ENCODE measurements at regions not wholly inside any gene's neighbourhood (a gene's known extent, or its start where the extent isn't known, plus 50 kb on each side); places are given as distances from the start of the nearest gene placed in this dataset.

DNA sequence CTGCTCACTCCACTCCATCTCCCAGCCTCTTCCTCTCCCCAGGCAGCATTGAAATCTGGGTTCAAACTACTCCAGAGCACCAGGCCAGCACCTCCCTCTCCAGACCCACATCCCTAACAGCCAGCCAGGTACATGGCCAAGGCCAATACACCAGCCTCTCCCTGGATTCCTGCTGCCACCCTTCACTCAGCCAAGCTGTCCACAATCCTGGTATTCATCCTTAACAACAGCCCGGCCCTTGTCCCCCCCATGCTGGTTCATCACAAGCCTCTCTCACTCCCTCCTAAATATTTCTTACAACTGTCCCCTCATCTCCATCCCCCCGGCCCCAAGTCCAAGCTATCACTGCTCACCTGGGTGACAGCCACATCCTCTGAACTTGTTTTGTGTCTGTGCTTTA lies 129.9 kb upstream of the HAAO start:
- TF ChIP-seq CTCF (conservative IDR thresholded peaks at IDR 0.05; ENCODE audit: control insufficient read depth, insufficient read depth, low read depth, low read length): no peak
- H3K4me3 ChIP-seq (ENCODE audit: control insufficient read depth, low read depth, low read length): no peak overlapping the region
- DNase-seq (ENCODE audit: low read depth): no peak

DNA sequence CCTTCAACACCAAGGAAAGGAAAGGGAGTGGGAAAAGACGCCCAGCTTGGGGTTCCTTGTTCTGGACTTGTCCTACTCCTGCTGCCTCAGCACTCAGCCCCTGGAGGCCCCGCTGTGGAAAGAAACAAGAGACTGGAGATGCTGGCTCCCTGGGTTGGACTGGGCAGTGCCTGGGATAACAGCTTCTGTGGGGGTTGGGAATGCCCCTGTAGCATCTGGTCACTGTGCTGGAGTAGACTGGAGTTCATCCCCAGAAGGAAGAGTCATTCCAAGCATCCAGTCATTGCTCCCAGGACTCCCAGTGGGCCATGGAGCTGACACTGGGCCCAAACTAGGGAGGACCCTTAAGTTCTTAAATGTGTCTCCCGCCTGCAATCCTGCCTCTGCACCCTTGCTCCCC lies 129.3 kb upstream of the HAAO start:
- DNase-seq (ENCODE audit: low read depth): no peak
- TF ChIP-seq CTCF (conservative IDR thresholded peaks at IDR 0.05; ENCODE audit: control insufficient read depth, insufficient read depth, low read depth, low read length): no peak
- no peak overlapping the region for H3K4me3 ChIP-seq (ENCODE audit: control insufficient read depth, low read depth, low read length)

DNA sequence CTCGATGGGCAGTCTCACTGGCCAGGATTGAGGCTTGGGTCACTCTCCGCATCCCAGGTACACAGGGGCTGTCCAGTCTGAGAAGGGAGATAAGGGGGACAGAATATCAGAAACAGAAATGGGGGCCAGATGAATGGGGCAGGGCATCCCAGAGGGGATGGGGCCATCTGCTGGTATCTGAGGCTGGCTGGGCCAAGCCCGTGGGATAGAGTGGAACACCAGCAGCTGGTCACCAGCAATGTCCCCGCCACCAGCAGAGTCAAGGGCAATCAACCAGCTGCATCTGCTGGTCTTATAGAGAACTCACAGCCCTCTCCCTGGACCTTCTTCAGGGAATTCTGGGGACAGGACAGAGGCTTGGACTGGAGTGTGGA lies 128.8 kb upstream of the HAAO start:
- no peak for DNase-seq (ENCODE audit: low read depth)
- no peak overlapping the region for H3K4me3 ChIP-seq (ENCODE audit: control insufficient read depth, low read depth, low read length)
- no peak for TF ChIP-seq CTCF (conservative IDR thresholded peaks at IDR 0.05; ENCODE audit: control insufficient read depth, insufficient read depth, low read depth, low read length)

GRCh38 chr2:42920446-42921146 lies 128.2 kb upstream of the HAAO start:
- no peak for TF ChIP-seq CTCF (conservative IDR thresholded peaks at IDR 0.05; ENCODE audit: control insufficient read depth, insufficient read depth, low read depth, low read length)
- DNase-seq (ENCODE audit: low read depth): no peak
- no peak overlapping the region for H3K4me3 ChIP-seq (ENCODE audit: control insufficient read depth, low read depth, low read length)

DNA sequence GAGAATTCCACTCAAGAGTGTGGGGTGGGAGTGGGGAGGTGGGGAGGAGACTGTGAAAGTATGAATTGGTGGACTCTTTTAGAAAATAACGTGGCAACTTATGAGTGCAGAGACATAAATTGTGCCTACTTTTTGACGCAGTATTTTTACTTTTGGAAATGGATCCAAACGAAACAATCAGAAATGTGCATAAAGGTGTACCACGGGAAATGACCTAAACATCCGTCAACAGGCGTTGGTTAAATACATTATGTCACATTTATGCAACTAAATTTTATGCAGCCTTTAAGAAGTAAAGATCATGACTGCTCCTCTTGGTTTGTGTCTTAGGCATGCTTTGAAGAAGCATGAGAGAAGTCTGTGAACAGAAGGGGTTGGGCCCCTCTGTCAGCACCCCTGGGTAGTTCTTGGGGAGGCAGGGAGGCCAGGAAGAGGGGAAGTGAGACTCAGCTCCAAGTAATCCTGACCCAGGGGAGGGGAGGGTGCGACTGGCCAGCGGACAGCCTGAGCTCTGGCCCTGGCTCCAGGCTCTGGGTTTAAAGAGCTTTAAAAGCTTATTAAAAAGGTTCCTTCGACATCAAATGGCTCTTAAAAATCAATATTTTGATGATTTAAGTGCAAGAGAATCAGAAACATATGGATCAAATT lies 126.4 kb upstream of the HAAO start:
- H3K4me3 ChIP-seq (ENCODE audit: control insufficient read depth, low read depth, low read length): no peak overlapping the region
- DNase-seq (ENCODE audit: low read depth): no peak
- no peak for TF ChIP-seq CTCF (conservative IDR thresholded peaks at IDR 0.05; ENCODE audit: control insufficient read depth, insufficient read depth, low read depth, low read length)

DNA sequence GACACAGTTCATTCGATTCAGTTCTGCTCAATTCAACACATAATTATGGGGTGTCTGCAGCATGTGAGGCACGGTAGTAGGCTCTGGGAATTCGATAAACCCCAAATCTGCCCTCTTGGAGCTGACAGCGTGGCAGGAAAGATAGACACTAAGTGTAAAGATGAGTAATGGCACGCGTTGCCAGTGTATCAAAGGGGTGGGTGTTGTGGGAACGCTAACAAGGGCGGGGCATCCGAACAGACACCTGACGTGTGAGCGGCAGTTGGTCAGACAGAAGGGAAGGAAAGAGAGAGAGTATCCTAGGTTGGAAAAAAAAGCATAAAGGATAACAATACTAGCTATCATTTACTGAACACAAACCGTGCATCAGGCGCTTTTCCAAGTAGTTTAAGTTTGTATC lies 125.7 kb upstream of the HAAO start:
- no peak for DNase-seq (ENCODE audit: low read depth)
- H3K4me3 ChIP-seq (ENCODE audit: control insufficient read depth, low read depth, low read length): no peak overlapping the region
- TF ChIP-seq CTCF (conservative IDR thresholded peaks at IDR 0.05; ENCODE audit: control insufficient read depth, insufficient read depth, low read depth, low read length): no peak

Data from fibroblast of mammary gland (primary cell).